GM23338 (cell line): ENCODE measurements at regions not wholly inside any gene's neighbourhood (a gene's known extent, or its start where the extent isn't known, plus 50 kb on each side); places are given as distances from the start of the nearest gene placed in this dataset.

Source experiments
- ATAC-seq: fragments of 200-7000 bp; cut with Tn5 transposase; 3 replicates; pipeline ENCODE4 v1.9.1; 2020
- DNase-seq: peaks from one replicate; pipeline ENCODE4 v3.0.0-alpha.2; 2015; ENCODE audit warnings: low spot score
- H2AFZ ChIP-seq: fragments of 200-600 bp; sonication (generic); 2 replicates; pipeline ENCODE4 v1.8.0; 2016; ENCODE audit warnings: antibody characterized with exemption, mild to moderate bottlenecking, moderate library complexity
- H3F3A ChIP-seq: fragments of 200-600 bp; sonication (generic); replicated peaks from 2 replicates; pipeline ENCODE4 v1.8.0; 2017; ENCODE audit warnings: antibody characterized with exemption, mixed run types, low read depth
- H3K27ac ChIP-seq: fragments of 200-600 bp; sonication (generic); 2 replicates; pipeline ENCODE4 v1.6.1; 2016; ENCODE audit warnings: low read depth
- H3K27me3 ChIP-seq: fragments of 200-600 bp; sonication (generic); 2 replicates; pipeline ENCODE4 v1.8.0; 2016; ENCODE audit warnings: mild to moderate bottlenecking, mixed run types, moderate library complexity; ENCODE audit not compliant: insufficient read depth
- H3K36me3 ChIP-seq: fragments of 200-600 bp; sonication (generic); 2 replicates; pipeline ENCODE4 v1.8.0; 2016; ENCODE audit warnings: mild to moderate bottlenecking; ENCODE audit not compliant: insufficient read depth
- H3K4me1 ChIP-seq: fragments of 200-600 bp; sonication (generic); 2 replicates; pipeline ENCODE4 v1.8.0; 2016; ENCODE audit warnings: mild to moderate bottlenecking, moderate library complexity; ENCODE audit not compliant: insufficient read depth
- H3K4me2 ChIP-seq: fragments of 200-600 bp; sonication (generic); 2 replicates; pipeline ENCODE4 v1.7.1; 2017; ENCODE audit warnings: mixed run types
- H3K4me3 ChIP-seq: fragments of 200-600 bp; sonication (generic); 2 replicates; pipeline ENCODE4 v1.6.1; 2016; ENCODE audit warnings: mixed run types
- H3K79me2 ChIP-seq: fragments of 200-600 bp; sonication (generic); replicated peaks from 2 replicates; pipeline ENCODE4 v1.8.0; 2017; ENCODE audit warnings: mild to moderate bottlenecking; ENCODE audit not compliant: insufficient read depth
- H3K9me2 ChIP-seq: fragments of 200-600 bp; sonication (generic); 2 replicates; pipeline ENCODE4 v1.8.0; 2017; ENCODE audit not compliant: insufficient read depth
- H4K20me1 ChIP-seq: fragments of 200-600 bp; sonication (generic); replicated peaks from 2 replicates; pipeline ENCODE4 v1.8.0; 2017; ENCODE audit warnings: mild to moderate bottlenecking; ENCODE audit not compliant: insufficient read depth
- H3K27ac Mint-ChIP-seq: 2 replicates; pipeline ENCODE4 v1.8.0; 2020; ENCODE audit warnings: inconsistent platforms, mild to moderate bottlenecking, moderate library complexity, mixed read lengths
- H3K27me3 Mint-ChIP-seq: 3 replicates; pipeline ENCODE4 v1.8.0; 2022; ENCODE audit warnings: low read depth, mild to moderate bottlenecking, moderate library complexity, mixed read lengths, inconsistent platforms; ENCODE audit not compliant: insufficient read depth, poor library complexity
- H3K36me3 Mint-ChIP-seq: 3 replicates; pipeline ENCODE4 v1.8.0; 2021; ENCODE audit warnings: low read depth, mild to moderate bottlenecking, inconsistent platforms, moderate library complexity, mixed read lengths
- H3K4me1 Mint-ChIP-seq: 3 replicates; pipeline ENCODE4 v1.8.0; 2020; ENCODE audit warnings: mild to moderate bottlenecking, inconsistent platforms, mixed read lengths
- H3K4me3 Mint-ChIP-seq: 3 replicates; pipeline ENCODE4 v1.8.0; 2021; ENCODE audit warnings: moderate library complexity, mild to moderate bottlenecking, inconsistent platforms, mixed read lengths
- H3K9me3 Mint-ChIP-seq: 3 replicates; pipeline ENCODE4 v1.8.0; 2020; ENCODE audit warnings: moderate library complexity, mild to moderate bottlenecking, inconsistent platforms, mixed read lengths
- CTCF ChIP-seq, 2 experiments: fragments of 200-600 bp in 1 of 2; sonication (generic) in 1 of 2; conservative IDR thresholded peaks; 2 replicates each; pipeline versions ENCODE4 v1.5.1 to v1.6.1; 2016 to 2017; ENCODE audit warnings: antibody characterized with exemption in 2 of 2, low read depth in 2 of 2, mild to moderate bottlenecking in 2 of 2, moderate library complexity in 1 of 2
- ETS1 ChIP-seq: IDR thresholded peaks from 2 replicates; pipeline ENCODE4 v1.6.1; 2016; ENCODE audit warnings: antibody characterized with exemption
- EZH2phosphoT487 ChIP-seq: fragments of 200-600 bp; sonication (generic); IDR thresholded peaks from one replicate; pipeline ENCODE4 v1.8.1; 2018; ENCODE audit warnings: antibody characterized with exemption; ENCODE audit not compliant: unreplicated experiment
- NANOG ChIP-seq: IDR thresholded peaks from 2 replicates; pipeline ENCODE4 v1.6.1; 2016; ENCODE audit warnings: antibody characterized with exemption, borderline replicate concordance
- POLR2AphosphoS5 ChIP-seq: IDR thresholded peaks from 2 replicates; pipeline ENCODE4 v1.6.1; 2016; ENCODE audit warnings: antibody characterized with exemption, low read depth
- ZNF331 ChIP-seq: fragments of 250-450 bp; sonication (Bioruptor Pico); IDR thresholded peaks from 2 replicates; pipeline ENCODE4 v1.5.0; 2020; ENCODE audit warnings: low read depth, mild to moderate bottlenecking, moderate library complexity
- TF ChIP-seq, protein P1 (sequence below): IDR thresholded peaks from one replicate; pipeline ENCODE4 v1.6.1; 2018; ENCODE audit warnings: antibody characterized with exemption; ENCODE audit not compliant: unreplicated experiment
- TF ChIP-seq, protein P2 (sequence below): fragments of 250-450 bp; sonication (Bioruptor Pico); IDR thresholded peaks from 2 replicates; pipeline ENCODE4 v1.5.0; 2020; ENCODE audit warnings: mild to moderate bottlenecking, moderate library complexity

- TF ChIP-seq CTCF (conservative IDR thresholded peaks at IDR 0.05; ENCODE audit: low read depth in 2 of 2) (no peak), NANOG (no peak), EZH2phosphoT487 (no peak), ZNF331 (CRISPR knock-in tag) (no peak), ETS1 (no peak)
- TF ChIP-seq, protein P1, sequence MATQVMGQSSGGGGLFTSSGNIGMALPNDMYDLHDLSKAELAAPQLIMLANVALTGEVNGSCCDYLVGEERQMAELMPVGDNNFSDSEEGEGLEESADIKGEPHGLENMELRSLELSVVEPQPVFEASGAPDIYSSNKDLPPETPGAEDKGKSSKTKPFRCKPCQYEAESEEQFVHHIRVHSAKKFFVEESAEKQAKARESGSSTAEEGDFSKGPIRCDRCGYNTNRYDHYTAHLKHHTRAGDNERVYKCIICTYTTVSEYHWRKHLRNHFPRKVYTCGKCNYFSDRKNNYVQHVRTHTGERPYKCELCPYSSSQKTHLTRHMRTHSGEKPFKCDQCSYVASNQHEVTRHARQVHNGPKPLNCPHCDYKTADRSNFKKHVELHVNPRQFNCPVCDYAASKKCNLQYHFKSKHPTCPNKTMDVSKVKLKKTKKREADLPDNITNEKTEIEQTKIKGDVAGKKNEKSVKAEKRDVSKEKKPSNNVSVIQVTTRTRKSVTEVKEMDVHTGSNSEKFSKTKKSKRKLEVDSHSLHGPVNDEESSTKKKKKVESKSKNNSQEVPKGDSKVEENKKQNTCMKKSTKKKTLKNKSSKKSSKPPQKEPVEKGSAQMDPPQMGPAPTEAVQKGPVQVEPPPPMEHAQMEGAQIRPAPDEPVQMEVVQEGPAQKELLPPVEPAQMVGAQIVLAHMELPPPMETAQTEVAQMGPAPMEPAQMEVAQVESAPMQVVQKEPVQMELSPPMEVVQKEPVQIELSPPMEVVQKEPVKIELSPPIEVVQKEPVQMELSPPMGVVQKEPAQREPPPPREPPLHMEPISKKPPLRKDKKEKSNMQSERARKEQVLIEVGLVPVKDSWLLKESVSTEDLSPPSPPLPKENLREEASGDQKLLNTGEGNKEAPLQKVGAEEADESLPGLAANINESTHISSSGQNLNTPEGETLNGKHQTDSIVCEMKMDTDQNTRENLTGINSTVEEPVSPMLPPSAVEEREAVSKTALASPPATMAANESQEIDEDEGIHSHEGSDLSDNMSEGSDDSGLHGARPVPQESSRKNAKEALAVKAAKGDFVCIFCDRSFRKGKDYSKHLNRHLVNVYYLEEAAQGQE = no peak
These were observed 1027.0 kb upstream of the COX7C start (continued) for GRCh38 chr5:85590764-85591163.

- Histone ChIP-seq H3F3A (no peaks in the 10 kb centered on the region), H3K9me2 (no peaks in the 10 kb centered on the region), H2AFZ (no peak overlapping the region), H4K20me1 (no peaks in the 10 kb centered on the region), H3K4me3 (no peak overlapping the region), H3K4me1 (peaks cover 8% of the 10 kb centered on the region; the same call in 1 of the 2 replicates), H3K79me2 (no peaks in the 10 kb centered on the region), H3K27me3 (no peaks in the 10 kb centered on the region), H3K4me2 (no peak overlapping the region), H3K27ac (no peak overlapping the region), H3K36me3 (no peaks in the 10 kb centered on the region)
- peaks cover 27% of the 10 kb centered on the region for H3K9me3 Mint-ChIP-seq
- ATAC-seq (no peak), DNase-seq (peak; percentile 7)
- H3K36me3 Mint-ChIP-seq = peaks cover 40% of the 10 kb centered on the region
- peaks cover 2% of the 10 kb centered on the region for H3K27me3 Mint-ChIP-seq
- H3K27ac Mint-ChIP-seq = no peak overlapping the region
- no peak overlapping the region for H3K4me3 Mint-ChIP-seq
- peaks cover 7% of the 10 kb centered on the region; the same call in 2 of the 3 replicates for H3K4me1 Mint-ChIP-seq
- no peak for TF ChIP-seq NANOG
- no peak for TF ChIP-seq EZH2phosphoT487
- TF ChIP-seq POLR2AphosphoS5 = no peak
- TF ChIP-seq, protein P1 = no peak
- TF ChIP-seq, protein P2, sequence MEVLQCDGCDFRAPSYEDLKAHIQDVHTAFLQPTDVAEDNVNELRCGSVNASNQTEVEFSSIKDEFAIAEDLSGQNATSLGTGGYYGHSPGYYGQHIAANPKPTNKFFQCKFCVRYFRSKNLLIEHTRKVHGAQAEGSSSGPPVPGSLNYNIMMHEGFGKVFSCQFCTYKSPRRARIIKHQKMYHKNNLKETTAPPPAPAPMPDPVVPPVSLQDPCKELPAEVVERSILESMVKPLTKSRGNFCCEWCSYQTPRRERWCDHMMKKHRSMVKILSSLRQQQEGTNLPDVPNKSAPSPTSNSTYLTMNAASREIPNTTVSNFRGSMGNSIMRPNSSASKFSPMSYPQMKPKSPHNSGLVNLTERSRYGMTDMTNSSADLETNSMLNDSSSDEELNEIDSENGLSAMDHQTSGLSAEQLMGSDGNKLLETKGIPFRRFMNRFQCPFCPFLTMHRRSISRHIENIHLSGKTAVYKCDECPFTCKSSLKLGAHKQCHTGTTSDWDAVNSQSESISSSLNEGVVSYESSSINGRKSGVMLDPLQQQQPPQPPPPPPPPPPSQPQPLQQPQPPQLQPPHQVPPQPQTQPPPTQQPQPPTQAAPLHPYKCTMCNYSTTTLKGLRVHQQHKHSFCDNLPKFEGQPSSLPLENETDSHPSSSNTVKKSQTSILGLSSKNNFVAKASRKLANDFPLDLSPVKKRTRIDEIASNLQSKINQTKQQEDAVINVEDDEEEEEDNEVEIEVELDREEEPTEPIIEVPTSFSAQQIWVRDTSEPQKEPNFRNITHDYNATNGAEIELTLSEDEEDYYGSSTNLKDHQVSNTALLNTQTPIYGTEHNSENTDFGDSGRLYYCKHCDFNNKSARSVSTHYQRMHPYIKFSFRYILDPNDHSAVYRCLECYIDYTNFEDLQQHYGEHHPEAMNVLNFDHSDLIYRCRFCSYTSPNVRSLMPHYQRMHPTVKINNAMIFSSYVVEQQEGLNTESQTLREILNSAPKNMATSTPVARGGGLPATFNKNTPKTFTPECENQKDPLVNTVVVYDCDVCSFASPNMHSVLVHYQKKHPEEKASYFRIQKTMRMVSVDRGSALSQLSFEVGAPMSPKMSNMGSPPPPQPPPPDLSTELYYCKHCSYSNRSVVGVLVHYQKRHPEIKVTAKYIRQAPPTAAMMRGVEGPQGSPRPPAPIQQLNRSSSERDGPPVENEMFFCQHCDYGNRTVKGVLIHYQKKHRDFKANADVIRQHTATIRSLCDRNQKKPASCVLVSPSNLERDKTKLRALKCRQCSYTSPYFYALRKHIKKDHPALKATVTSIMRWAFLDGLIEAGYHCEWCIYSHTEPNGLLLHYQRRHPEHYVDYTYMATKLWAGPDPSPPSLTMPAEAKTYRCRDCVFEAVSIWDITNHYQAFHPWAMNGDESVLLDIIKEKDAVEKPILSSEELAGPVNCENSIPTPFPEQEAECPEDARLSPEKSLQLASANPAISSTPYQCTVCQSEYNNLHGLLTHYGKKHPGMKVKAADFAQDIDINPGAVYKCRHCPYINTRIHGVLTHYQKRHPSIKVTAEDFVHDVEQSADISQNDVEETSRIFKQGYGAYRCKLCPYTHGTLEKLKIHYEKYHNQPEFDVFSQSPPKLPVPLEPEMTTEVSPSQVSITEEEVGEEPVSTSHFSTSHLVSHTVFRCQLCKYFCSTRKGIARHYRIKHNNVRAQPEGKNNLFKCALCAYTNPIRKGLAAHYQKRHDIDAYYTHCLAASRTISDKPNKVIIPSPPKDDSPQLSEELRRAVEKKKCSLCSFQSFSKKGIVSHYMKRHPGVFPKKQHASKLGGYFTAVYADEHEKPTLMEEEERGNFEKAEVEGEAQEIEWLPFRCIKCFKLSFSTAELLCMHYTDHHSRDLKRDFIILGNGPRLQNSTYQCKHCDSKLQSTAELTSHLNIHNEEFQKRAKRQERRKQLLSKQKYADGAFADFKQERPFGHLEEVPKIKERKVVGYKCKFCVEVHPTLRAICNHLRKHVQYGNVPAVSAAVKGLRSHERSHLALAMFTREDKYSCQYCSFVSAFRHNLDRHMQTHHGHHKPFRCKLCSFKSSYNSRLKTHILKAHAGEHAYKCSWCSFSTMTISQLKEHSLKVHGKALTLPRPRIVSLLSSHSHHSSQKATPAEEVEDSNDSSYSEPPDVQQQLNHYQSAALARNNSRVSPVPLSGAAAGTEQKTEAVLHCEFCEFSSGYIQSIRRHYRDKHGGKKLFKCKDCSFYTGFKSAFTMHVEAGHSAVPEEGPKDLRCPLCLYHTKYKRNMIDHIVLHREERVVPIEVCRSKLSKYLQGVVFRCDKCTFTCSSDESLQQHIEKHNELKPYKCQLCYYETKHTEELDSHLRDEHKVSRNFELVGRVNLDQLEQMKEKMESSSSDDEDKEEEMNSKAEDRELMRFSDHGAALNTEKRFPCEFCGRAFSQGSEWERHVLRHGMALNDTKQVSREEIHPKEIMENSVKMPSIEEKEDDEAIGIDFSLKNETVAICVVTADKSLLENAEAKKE (CRISPR knock-in tag) = no peak
These were observed 1026.4 kb upstream of the COX7C start for GRCh38 chr5:85591311-85591710.
